Activated CD4-positive, alpha-beta T cell treated with anti-CD3 and anti-CD28 coated beads for 48 hours (primary cell): ENCODE measurements at regions not wholly inside any gene's neighbourhood (a gene's known extent, or its start where the extent isn't known, plus 50 kb on each side); places are given as distances from the start of the nearest gene placed in this dataset.

Experiments used
- DNase-seq: peaks from one replicate; pipeline ENCODE4 v3.0.0-alpha.2; 2020

GRCh38 chr11:110972640-110973039, 260.4 kb upstream of the ARHGAP20 start:
- DNase-seq = no peak

- DNase-seq = no peak
Measured at GRCh38 chr11:110972106-110972505, 259.9 kb upstream of the ARHGAP20 start.

- DNase-seq = no peak
Measured at GRCh38 chr11:110971140-110971539, 258.9 kb upstream of the ARHGAP20 start.

GRCh38 chr11:110968348-110969062, 256.3 kb upstream of the ARHGAP20 start:
- DNase-seq = no peak

GRCh38 chr11:110966131-110966530, 253.9 kb upstream of the ARHGAP20 start:
- DNase-seq = no peak

- DNase-seq = no peak
Measured at GRCh38 chr11:110962921-110963320, 250.7 kb upstream of the ARHGAP20 start.

- no peak for DNase-seq
Measured at GRCh38 chr11:110960167-110960566, 247.9 kb upstream of the ARHGAP20 start.

- DNase-seq = no peak
Measured at GRCh38 chr11:110958216-110958615, 246.0 kb upstream of the ARHGAP20 start.

GRCh38 chr11:110955776-110956175, 243.5 kb upstream of the ARHGAP20 start:
- DNase-seq = no peak

GRCh38 chr11:110951950-110952503, 239.8 kb upstream of the ARHGAP20 start:
- DNase-seq = no peak

GRCh38 chr11:110951037-110951949, 239.1 kb upstream of the ARHGAP20 start:
- no peak for DNase-seq

GRCh38 chr11:110948112-110948511, 235.9 kb upstream of the ARHGAP20 start:
- DNase-seq = no peak

GRCh38 chr11:110947096-110947495, 234.9 kb upstream of the ARHGAP20 start:
- DNase-seq = no peak

GRCh38 chr11:110939471-110939870, 227.2 kb upstream of the ARHGAP20 start:
- no peak for DNase-seq

GRCh38 chr11:110935018-110935640, 222.9 kb upstream of the ARHGAP20 start:
- DNase-seq = no peak

GRCh38 chr11:110929129-110929528, 216.9 kb upstream of the ARHGAP20 start:
- DNase-seq = no peak

- DNase-seq = no peak
Measured at GRCh38 chr11:110928391-110928790, 216.2 kb upstream of the ARHGAP20 start.

GRCh38 chr11:110921742-110922521, 209.7 kb upstream of the ARHGAP20 start:
- no peak for DNase-seq

GRCh38 chr11:110919241-110919922, 207.1 kb upstream of the ARHGAP20 start:
- no peak for DNase-seq

- no peak for DNase-seq
Measured at GRCh38 chr11:110918351-110918750, 206.1 kb upstream of the ARHGAP20 start.

GRCh38 chr11:110912437-110912836, 200.2 kb upstream of the ARHGAP20 start:
- DNase-seq = no peak

GRCh38 chr11:110910384-110910783, 198.1 kb upstream of the ARHGAP20 start:
- DNase-seq = no peak
